Cerebellar nuclear complex (tissue), 1 donor: ENCODE measurements at regions not wholly inside any gene's neighbourhood (a gene's known extent, or its start where the extent isn't known, plus 50 kb on each side); places are given as distances from the start of the nearest gene placed in this dataset.

ENCODE experiments used
- DNase-seq, 2 experiments: peaks; one replicate each; lab custom pipeline; 2025; lab: John Stamatoyannopoulos, UW

DNA sequence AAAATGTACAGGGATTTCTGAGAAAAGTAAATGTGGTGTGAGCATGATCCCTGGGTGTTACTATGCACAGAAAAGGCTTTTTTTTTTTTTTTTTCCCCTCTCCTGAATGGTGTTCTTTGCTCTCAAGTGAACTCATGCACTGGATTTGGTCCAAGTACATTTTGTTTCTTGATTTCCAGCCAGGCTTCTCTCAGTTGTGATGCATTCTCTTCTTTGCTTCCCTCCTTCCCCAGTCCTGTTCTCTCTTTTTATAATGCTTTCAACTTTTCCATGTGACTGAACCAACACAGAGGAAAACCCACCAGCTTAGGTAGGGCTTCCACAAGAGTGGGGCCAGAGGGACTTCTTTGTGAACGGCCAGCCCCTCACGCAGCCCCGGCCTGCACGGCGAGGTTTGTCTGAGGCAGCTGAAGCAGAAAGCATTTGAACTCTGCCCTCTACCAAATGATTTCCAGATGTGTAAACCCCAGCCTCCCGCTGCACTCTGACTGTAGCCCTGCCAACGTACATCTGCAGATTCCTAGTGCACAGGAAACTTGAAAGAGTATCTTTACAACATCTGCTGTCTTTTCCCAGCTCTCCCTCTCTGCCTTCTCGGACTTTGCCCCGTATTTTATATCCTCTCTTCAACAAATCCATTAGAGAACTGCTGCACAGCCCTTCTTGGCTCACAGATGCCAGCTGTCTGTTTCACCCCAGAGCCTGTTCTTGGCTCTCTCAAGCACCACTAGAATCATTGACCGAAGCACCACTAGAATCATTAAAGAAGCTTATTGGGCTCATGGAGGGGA, 71.8 kb upstream of the CD180 start:
- peak in 1 of 2 experiments; percentile 11 for DNase-seq

DNA sequence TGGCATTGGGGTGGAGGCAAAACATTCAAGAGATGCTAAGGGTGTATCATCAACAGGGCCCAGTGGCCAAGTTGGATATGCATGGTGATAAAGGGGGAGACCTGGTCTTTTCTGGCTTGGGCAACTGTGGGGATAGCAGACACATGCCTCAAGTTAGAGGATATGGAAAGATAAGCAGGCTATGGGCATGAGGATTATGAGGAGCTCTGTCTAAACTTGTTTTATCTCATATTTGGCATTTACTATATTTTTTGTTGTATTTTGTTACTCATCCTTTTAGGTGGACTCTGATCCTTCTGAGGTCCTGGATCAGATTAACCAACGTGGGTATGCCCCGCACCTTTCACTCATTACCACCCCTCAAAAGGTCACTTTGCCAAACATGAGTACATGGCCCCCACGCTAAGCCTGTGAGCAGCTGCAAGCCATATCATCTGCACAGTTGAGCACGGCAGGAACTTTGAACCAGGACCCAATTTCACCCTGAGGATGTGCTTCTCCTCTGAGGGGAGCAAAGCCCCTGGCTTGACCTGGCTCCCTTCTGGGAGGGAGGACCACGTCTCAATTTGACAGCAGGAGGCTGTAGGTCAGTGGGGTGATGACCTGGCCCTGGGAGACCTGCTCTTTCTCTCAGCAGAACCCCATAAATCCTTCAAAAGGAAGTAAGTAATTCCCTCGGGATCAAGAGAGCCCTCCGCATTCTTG, 71.1 kb upstream of the CD180 start:
- DNase-seq = no peak

DNA sequence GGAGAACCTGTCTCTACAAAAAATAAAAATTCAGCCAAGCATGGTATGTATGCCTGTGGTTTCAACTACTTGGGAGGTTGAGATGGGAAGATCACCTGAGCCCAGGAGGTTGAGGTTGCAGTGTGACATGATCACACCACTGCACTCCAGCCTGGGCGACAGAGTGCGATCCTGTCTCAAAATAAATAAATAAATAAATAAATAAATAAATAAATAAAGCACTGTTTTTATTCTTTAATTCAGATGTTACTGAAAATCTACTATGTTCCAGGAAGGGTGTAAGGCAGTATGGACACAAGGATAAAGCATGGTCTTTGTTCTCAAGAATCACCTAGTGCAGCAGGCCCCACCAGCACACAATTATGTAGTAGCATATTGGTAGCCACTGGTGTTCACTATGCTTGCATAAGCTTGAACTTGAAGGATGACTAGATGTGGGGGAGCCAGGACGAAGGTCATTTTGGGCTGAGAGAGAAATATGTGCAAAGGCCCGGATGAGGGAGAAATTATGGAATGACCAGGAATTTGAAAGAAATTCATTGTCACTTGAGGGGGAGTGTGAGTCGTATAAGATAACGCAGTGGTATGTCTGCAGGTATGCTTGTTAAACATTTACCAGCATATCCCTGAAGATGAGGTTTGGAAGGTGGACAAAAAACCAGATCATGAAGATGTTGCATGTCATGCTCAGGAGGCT, 70.2 kb upstream of the CD180 start:
- no peak for DNase-seq

DNA sequence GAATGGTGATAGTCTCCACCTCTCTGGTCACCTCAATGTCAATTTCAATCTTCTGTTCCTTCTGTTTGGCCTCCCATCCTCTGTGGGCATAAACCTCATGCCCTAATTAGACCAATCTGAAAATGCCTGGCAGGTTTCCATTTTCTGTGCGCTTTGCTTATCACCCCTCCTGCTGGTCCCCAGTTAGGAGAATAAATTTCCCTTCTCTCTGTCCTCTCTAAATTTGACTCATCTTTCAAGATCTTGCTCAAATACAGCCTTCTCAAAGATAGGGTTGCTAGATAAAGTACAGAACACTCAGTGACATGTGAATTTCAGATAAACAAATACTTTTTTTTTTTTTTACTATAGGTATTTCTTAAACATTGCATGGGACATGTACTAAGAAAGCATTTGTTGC, 69.4 kb upstream of the CD180 start:
- DNase-seq = no peak

DNA sequence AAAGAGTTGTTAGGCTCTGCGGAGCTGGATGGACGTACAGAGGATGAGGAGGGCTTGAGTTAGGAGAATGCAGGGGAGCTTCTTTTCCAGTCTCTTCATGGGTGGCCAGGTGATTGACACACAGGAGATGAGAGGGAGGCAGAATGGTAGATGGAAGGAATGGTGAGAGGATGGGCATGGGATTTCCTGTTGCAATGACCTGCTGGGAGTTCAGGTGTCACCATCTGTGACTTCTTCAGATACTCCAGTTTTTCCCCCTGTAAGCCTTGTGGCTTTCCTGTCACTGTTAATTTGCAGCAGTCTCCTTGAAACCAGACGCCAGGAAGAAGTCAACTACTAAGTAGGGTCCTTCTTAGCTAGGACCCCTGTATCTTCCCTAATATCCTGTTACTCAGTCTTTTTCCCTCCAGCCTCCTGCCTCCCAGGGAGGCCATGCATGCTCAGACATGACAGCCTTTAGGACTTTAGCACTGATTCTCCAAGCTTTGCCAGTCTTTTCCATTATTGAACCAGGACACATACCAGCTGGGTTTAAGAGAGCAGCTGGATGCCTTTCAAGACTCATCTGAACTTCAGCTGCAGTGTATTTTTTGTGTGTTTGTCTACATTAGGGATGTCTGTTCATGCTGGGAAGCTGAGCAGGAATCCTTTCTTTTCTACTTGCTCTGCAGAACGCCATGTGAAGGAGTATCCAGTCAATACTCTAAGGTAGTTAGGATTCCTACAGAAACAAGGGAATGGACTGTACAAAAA, 67.2 kb upstream of the CD180 start:
- DNase-seq = no peak

DNA sequence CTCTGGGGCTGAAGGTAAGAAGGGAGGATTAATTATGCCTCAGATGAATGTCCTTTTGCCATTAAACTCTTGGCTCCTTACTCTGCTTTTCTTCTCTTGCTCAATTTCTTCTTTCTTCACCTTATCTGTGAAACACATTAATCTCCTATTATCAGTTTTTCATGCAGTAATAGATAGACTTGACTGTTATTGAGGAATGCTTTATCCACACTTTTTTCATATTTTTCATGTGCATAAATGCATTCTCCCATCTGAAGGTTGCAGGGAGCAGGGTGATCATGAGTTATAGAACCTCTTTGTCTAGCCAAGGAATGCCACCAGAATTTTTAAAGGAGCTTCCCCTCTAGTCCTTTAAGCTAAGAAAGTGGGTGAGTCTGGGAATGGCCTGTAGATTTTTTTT, 66.4 kb upstream of the CD180 start:
- no peak for DNase-seq

DNA sequence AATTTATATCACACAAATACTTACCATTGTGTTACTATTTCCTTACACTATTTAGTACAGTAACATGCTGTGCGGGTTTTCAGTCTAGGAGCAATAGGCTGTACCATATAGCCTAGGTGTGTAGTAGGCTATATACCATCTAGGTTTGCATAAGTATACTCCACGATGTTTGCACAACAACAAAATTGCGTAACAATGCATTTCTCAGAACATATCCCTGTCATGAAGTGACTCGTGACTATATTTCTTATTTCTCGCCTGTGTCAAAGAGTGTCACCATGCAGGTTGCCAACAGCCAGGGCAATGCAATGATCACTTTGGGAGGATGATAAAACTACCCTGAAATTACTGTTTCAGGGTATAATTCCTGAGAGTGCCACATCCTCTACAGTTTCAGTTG, 65.6 kb upstream of the CD180 start:
- no peak for DNase-seq

DNA sequence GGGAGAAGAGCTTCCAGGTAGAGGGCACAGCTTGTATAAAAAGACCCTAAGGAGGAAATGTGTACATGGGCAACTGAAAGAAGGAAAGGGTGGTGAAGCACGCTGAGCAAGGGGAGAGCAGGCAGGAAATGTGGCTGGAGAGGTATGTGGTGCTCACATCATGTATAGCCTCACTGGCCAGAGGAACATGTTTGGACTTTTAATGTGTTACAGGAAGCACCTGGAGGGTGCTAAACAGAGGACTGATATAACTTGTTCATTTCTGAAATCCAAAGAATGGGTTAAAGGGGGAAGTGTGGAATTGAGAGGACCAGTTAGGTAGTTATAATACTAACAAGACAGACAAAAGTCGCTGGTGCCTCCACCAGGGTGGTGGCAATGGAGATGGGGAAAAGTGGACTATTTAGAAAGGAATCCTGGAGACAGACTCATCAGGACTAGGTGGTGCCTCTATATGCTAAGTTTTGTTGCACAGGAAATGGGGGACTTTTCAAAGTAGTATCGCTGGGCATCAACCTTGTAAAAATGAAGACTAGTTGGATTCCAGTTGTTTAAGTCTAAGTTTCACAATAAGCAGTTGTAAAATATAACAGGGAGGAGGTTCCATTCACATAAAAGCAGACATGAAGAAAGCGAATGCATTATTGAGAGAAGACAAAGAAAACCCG, 63.1 kb upstream of the CD180 start:
- no peak for DNase-seq

DNA sequence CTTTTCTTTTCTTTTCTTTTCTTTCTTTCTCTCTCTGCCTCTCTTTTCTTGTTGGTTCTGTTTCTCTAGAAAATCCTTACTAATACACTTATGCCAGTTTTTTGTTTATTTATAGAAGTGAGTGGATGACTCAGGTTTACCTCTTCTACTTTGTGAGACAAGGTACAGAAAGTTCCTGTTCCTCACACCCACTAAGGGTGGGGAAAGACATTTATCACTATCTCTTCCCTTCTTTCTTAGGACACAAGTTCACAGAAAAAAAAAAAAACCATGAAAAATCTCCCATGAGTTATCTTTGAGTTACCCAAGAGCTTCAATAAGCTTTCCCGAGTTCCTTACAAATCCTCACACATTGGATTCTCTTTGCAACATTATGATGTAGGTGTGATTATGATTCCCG, 60.9 kb upstream of the CD180 start:
- no peak for DNase-seq

DNA sequence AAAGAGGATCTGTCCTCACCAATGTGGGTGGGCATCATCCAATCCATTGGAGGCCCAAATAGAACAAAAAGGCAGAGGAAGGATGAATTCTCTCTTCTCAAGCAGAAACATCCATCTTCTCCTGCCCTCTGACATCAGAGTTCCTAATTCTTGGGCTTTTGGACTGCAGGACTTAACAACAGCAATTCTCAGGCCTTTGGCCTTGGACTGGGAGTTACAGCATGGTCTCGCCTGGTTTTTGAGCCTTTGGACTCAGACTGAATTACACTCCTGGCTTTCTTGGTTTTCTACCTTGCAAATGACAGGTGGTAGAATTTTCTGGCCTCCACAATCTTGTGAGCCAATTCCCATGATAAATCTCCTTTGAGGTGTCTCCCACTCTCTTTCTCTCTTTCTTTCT, 60.5 kb upstream of the CD180 start:
- no peak for DNase-seq

DNA sequence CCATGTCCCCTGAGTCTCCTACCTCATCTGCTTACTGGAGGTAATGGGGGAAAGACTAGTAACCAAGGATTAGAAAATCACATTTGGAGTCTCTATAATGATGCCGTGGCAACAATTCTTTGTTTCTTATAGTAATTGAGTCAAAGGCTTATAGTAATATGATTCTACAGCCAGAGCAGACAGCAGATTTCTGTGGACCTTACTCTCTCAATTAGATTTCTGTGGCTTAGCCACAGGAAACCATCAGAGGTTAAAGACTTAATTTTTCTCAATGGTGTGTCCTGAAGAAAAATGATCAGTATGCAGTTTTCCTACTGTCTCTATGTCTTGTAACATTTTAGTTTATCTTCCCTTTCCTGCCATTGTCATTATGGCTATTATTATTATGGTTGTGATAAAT, 59.3 kb upstream of the CD180 start:
- DNase-seq = no peak

DNA sequence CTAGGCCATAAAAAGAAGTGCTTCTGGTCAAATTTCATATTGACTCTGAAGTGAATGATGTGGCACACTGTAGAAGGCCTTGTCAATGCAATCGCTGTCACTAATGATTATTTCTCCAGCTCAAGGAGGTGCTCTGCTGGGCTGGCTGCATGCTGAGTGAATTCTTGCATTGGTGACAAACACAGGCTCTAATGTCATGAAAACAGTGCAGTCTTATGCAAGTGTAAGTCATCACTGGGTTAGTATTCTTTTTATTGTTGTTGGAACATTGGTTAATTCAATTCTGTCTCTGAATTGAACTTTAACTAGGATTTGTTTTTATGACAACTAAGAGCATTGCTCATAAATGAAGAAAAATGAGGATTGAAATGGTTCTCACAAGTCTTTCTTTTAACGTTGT, 57.3 kb upstream of the CD180 start:
- no peak for DNase-seq

DNA sequence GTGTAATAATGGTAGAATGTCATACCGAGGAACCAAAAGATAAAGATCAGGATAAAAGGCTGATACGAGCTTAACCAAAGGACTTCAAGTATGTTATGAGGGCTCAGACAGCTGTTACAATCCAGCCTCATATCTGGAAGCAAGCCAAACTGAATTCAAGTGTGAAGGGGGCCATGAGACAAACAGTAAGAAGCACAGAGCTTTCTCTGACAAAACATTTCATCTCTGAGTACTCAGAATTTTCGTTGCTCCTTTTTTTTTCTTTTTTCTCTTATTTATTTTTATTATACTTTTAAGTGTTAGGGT, 52.9 kb upstream of the CD180 start:
- no peak for DNase-seq

DNA sequence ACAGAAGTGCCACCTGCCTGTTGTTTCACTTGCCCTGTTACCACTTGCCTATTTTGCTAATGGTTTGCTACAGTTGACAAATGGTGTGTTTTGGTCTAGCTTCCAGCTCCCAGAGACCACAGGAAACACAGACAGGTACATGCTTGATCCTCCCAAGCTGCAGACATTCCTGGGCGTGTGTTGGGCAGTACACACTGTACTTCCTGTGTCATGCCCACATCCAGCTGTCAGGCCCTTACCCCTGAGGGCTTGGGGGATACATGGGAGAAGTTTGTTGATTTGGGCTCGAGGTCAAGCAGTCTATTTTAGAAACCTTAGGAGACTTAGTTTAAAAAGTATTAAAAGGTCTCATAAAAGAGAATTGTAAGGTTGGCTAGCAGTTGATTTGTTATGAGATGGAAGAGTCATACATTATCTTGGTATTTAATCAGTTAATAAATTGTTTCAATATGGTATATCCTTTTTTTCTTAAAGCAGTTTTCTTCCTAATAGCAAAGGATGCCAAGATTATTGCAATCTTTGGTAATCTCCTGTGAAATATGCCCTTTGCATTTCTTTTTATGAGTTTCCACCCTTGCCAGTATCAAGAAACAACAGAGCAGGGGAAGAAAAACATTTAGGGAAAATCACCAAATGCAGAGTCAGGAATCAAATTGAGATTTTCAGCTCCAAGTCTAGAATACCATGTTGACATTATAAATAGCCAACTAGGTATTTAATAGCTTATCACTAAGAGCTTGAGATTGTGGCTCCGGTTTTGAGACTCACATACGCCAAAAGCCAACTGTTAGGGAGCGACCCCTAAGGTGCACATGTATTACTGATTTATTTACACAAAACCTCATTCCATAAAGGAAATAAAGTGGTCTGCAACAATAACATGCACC, 52.3 kb upstream of the CD180 start:
- DNase-seq = no peak

DNA sequence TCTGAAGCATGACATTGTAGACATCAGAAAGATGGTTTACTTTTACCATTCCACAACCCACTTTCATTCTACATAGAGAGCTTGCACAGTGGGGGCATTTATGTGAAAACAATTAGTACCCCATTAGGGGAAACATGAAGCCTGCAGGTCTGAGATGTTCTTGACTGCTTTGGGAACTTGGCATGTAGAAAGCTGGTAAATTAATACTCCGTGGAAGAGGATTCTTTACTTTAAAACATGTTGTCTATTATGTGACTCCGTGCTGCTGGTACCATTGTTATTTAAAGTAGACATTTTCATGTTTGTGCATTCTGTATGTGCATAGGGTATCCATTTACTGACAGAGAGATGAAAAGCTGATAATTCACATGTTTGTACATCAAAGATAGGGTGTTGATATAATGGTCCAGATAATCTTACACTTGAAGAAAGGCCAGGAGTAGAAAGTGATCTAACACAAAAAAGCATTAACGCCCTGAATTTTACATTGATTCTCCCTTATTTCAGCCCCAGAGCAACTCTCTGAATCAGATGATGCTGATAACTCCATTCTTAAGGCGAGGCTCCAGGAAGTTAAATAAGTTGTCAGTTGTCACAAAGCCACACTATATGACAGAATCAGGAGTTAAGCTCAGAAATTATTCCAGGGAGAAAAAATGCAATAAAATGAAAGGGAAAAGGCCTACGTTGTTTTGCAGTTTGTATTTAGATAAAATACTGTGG, 50.1 kb upstream of the CD180 start:
- DNase-seq = peak in 1 of 2 experiments; percentile 41
